Fibroblast of lung (primary cell): ENCODE measurements at regions not wholly inside any gene's neighbourhood (a gene's known extent, or its start where the extent isn't known, plus 50 kb on each side); places are given as distances from the start of the nearest gene placed in this dataset.

Experiments used
- DNase-seq, 2 donors: peaks; one replicate each; pipeline versions ENCODE4 v3.0.0 to v3.0.0-alpha.2; 2010; ENCODE audit warnings: low read depth in 2 of 2
- H2AFZ ChIP-seq: 2 replicates; pipeline ENCODE4 v1.5.1; 2012; ENCODE audit warnings: low read length, control low read depth, inconsistent platforms
- H3K27ac ChIP-seq: 2 replicates; pipeline ENCODE4 v1.5.1; 2011; ENCODE audit warnings: low read length, control low read depth; ENCODE audit not compliant: insufficient read depth
- H3K27me3 ChIP-seq: 2 replicates; pipeline ENCODE4 v1.5.1; 2011; ENCODE audit warnings: mild to moderate bottlenecking, low read length; ENCODE audit not compliant: control insufficient read depth, insufficient read depth
- H3K36me3 ChIP-seq: 2 replicates; pipeline ENCODE4 v1.5.1; 2011; ENCODE audit warnings: low read length; ENCODE audit not compliant: control insufficient read depth, insufficient read depth
- H3K4me1 ChIP-seq: 2 replicates; pipeline ENCODE4 v1.5.1; 2011; ENCODE audit warnings: low read length; ENCODE audit not compliant: control insufficient read depth, insufficient read depth; ENCODE audit errors: extremely low read depth
- H3K4me2 ChIP-seq: 2 replicates; pipeline ENCODE4 v1.5.1; 2011; ENCODE audit warnings: low read length, control low read depth; ENCODE audit not compliant: insufficient read depth; ENCODE audit errors: extremely low read depth
- H3K4me3 ChIP-seq, 4 experiments: fragments of 200-600 bp in 1 of 4; sonication (generic) in 1 of 4; replicated peaks in 1 of 4; 2 replicates each; pipeline ENCODE4 v1.5.1; 2011 to 2016; ENCODE audit warnings: low read length in 4 of 4, low read depth in 3 of 4, mild to moderate bottlenecking in 3 of 4, control low read depth in 2 of 4, inconsistent platforms in 1 of 4, mixed read lengths in 1 of 4; ENCODE audit not compliant: insufficient read depth in 1 of 4; ENCODE audit errors: control extremely low read depth in 1 of 4
- H3K79me2 ChIP-seq: 2 replicates; pipeline ENCODE4 v1.5.1; 2012; ENCODE audit warnings: mild to moderate bottlenecking, low read length, inconsistent platforms; ENCODE audit not compliant: control insufficient read depth, insufficient read depth
- H3K9ac ChIP-seq: 2 replicates; pipeline ENCODE4 v1.5.1; 2011; ENCODE audit warnings: mild to moderate bottlenecking, low read length, control low read depth; ENCODE audit not compliant: insufficient read depth
- H3K9me3 ChIP-seq: 2 replicates; pipeline ENCODE4 v1.5.1; 2012; ENCODE audit warnings: low read depth, low read length; ENCODE audit not compliant: control insufficient read depth, insufficient read depth
- H4K20me1 ChIP-seq: 2 replicates; pipeline ENCODE4 v1.5.1; 2011; ENCODE audit warnings: low read length; ENCODE audit not compliant: control insufficient read depth, insufficient read depth; ENCODE audit errors: extremely low read depth
- EZH2 ChIP-seq: IDR thresholded peaks from 2 replicates; pipeline ENCODE4 v1.5.1; 2012; ENCODE audit warnings: low read length, control low read depth, mild to moderate bottlenecking; ENCODE audit errors: missing control alignments
- TF ChIP-seq, protein P1 (sequence below), 2 donors: IDR thresholded peaks in 1 of 2; conservative IDR thresholded peaks in 1 of 2; 1 replicate in 1 of 2; 2 replicates in 1 of 2; pipeline ENCODE4 v1.5.1; 2011 to 2012; ENCODE audit warnings: low read length in 2 of 2, control low read depth in 1 of 2, inconsistent platforms in 1 of 2, low read depth in 1 of 2, mild to moderate bottlenecking in 1 of 2

GRCh38 chr2:194151231-194151630 lies 1505.8 kb upstream of the SLC39A10 start:
- TF ChIP-seq, protein P1, sequence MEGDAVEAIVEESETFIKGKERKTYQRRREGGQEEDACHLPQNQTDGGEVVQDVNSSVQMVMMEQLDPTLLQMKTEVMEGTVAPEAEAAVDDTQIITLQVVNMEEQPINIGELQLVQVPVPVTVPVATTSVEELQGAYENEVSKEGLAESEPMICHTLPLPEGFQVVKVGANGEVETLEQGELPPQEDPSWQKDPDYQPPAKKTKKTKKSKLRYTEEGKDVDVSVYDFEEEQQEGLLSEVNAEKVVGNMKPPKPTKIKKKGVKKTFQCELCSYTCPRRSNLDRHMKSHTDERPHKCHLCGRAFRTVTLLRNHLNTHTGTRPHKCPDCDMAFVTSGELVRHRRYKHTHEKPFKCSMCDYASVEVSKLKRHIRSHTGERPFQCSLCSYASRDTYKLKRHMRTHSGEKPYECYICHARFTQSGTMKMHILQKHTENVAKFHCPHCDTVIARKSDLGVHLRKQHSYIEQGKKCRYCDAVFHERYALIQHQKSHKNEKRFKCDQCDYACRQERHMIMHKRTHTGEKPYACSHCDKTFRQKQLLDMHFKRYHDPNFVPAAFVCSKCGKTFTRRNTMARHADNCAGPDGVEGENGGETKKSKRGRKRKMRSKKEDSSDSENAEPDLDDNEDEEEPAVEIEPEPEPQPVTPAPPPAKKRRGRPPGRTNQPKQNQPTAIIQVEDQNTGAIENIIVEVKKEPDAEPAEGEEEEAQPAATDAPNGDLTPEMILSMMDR (conservative IDR thresholded peaks at IDR 0.05 in 1 of 2, IDR thresholded peaks at IDR 0.05 in 1 of 2; ENCODE audit: low read depth in 1 of 2, low read length in 2 of 2): no peak
- no peak for TF ChIP-seq EZH2
- Histone ChIP-seq H3K4me3 (no peak overlapping the region), H3K27me3 (no peaks in the 10 kb centered on the region), H3K27ac (no peak overlapping the region), H3K9ac (no peak overlapping the region), H3K36me3 (no peaks in the 10 kb centered on the region), H2AFZ (no peak overlapping the region), H3K4me1 (no peaks in the 10 kb centered on the region), H3K79me2 (no peaks in the 10 kb centered on the region), H4K20me1 (no peaks in the 10 kb centered on the region), H3K4me2 (no peak overlapping the region), H3K9me3 (no peaks in the 10 kb centered on the region)
- DNase-seq: no peak

- TF ChIP-seq, protein P1 (conservative IDR thresholded peaks at IDR 0.05 in 1 of 2, IDR thresholded peaks at IDR 0.05 in 1 of 2; ENCODE audit: low read depth in 1 of 2, low read length in 2 of 2): no peak
- no peak for TF ChIP-seq EZH2
- Histone ChIP-seq H3K9ac (no peak overlapping the region), H3K4me3 (no peak overlapping the region), H3K36me3 (no peaks in the 10 kb centered on the region), H3K79me2 (no peaks in the 10 kb centered on the region), H2AFZ (no peak overlapping the region), H3K27ac (no peak overlapping the region), H3K9me3 (no peaks in the 10 kb centered on the region), H3K4me2 (no peak overlapping the region), H4K20me1 (no peaks in the 10 kb centered on the region), H3K27me3 (no peaks in the 10 kb centered on the region), H3K4me1 (no peaks in the 10 kb centered on the region)
- no peak for DNase-seq
Observed at GRCh38 chr2:194135463-194135862, 1521.6 kb upstream of the SLC39A10 start.

GRCh38 chr2:194128810-194129209 lies 1528.2 kb upstream of the SLC39A10 start:
- no peaks in the 10 kb centered on the region for H3K4me1 ChIP-seq
- DNase-seq: no peak
- no peaks in the 10 kb centered on the region for H3K79me2 ChIP-seq
- no peaks in the 10 kb centered on the region for H3K36me3 ChIP-seq
- no peaks in the 10 kb centered on the region for H4K20me1 ChIP-seq
- no peaks in the 10 kb centered on the region for H3K9me3 ChIP-seq
- no peak overlapping the region for H3K4me3 ChIP-seq
- H3K27me3 ChIP-seq: no peaks in the 10 kb centered on the region
- no peak overlapping the region for H3K27ac ChIP-seq
- H2AFZ ChIP-seq: no peak overlapping the region
- no peak overlapping the region for H3K4me2 ChIP-seq
- no peak overlapping the region for H3K9ac ChIP-seq
- TF ChIP-seq EZH2: no peak
- TF ChIP-seq, protein P1 (conservative IDR thresholded peaks at IDR 0.05 in 1 of 2, IDR thresholded peaks at IDR 0.05 in 1 of 2; ENCODE audit: low read depth in 1 of 2, low read length in 2 of 2): no peak
